ENCODE measurements at regions not wholly inside any gene's neighbourhood (a gene's known extent, or its start where the extent isn't known, plus 50 kb on each side); places are given as distances from the start of the nearest gene placed in this dataset.

- no peaks in the 10 kb centered on the region for H3K36me3 ChIP-seq
- H3K4me3 ChIP-seq: no peak overlapping the region
- H3K27me3 ChIP-seq (replicated peaks; ENCODE audit: insufficient read depth): no peaks in the 10 kb centered on the region
- 39% methylated on average over 5 of the region's 5 CpGs for WGBS
- H3K4me1 ChIP-seq (replicated peaks): no peaks in the 10 kb centered on the region
- no peaks in the 10 kb centered on the region for H3K9me3 ChIP-seq
- intact Hi-C loops (cut with DNase I): no loop called here
- no peak for TF ChIP-seq POLR2A (IDR thresholded peaks at IDR 0.05)
- no peak for TF ChIP-seq POLR2AphosphoS5 (IDR thresholded peaks at IDR 0.05)
- TF ChIP-seq CTCF (IDR thresholded peaks at IDR 0.05): no peak
- DNase-seq (ENCODE audit: low spot score): no peak
- H3K27ac ChIP-seq: no peak overlapping the region
Measured at GRCh38 chr11:121958971-121959325, 157.1 kb downstream of the BLID start.

- no peak for TF ChIP-seq CTCF (IDR thresholded peaks at IDR 0.05)
- no peak for TF ChIP-seq POLR2AphosphoS5 (IDR thresholded peaks at IDR 0.05)
- TF ChIP-seq POLR2A (IDR thresholded peaks at IDR 0.05): no peak
- Histone ChIP-seq H3K4me1 (replicated peaks) (no peaks in the 10 kb centered on the region), H3K9me3 (no peaks in the 10 kb centered on the region), H3K36me3 (no peaks in the 10 kb centered on the region), H3K27ac (no peak overlapping the region), H3K4me3 (no peak overlapping the region), H3K27me3 (replicated peaks; ENCODE audit: insufficient read depth) (no peaks in the 10 kb centered on the region)
- DNase-seq (ENCODE audit: low spot score): no peak
- WGBS: 61% methylated on average over 3 of the region's 3 CpGs
- intact Hi-C loops (cut with DNase I): no loop called here
Measured at GRCh38 chr11:121958323-121958970, 157.6 kb downstream of the BLID start.

- WGBS: 76% methylated on average over 2 of the region's 2 CpGs
- no peaks in the 10 kb centered on the region for H3K36me3 ChIP-seq
Measured at GRCh38 chr11:121953122-121953521, 162.9 kb downstream of the BLID start.

GRCh38 chr11:121950160-121950559 lies 165.9 kb downstream of the BLID start:
- no peak overlapping the region for H3K27ac ChIP-seq
- no peak overlapping the region for H3K4me3 ChIP-seq
- no peaks in the 10 kb centered on the region for H3K9me3 ChIP-seq
- no peak for DNase-seq (ENCODE audit: low spot score)
- H3K4me1 ChIP-seq (replicated peaks): no peaks in the 10 kb centered on the region
- no peaks in the 10 kb centered on the region for H3K36me3 ChIP-seq
- TF ChIP-seq POLR2AphosphoS5 (IDR thresholded peaks at IDR 0.05) (no peak), POLR2A (IDR thresholded peaks at IDR 0.05) (no peak), CTCF (IDR thresholded peaks at IDR 0.05) (no peak)
- WGBS: 92% methylated on average over 3 of the region's 3 CpGs
- H3K27me3 ChIP-seq (replicated peaks; ENCODE audit: insufficient read depth): no peaks in the 10 kb centered on the region
- intact Hi-C loops (cut with DNase I): no loop called here

More at GRCh38 chr11:121953122-121953521, 162.9 kb downstream of the BLID start:
- no peak for DNase-seq (ENCODE audit: low spot score)
- TF ChIP-seq CTCF (IDR thresholded peaks at IDR 0.05): no peak
- Histone ChIP-seq H3K27me3 (replicated peaks; ENCODE audit: insufficient read depth) (no peaks in the 10 kb centered on the region), H3K9me3 (no peaks in the 10 kb centered on the region), H3K27ac (no peak overlapping the region), H3K4me1 (replicated peaks) (no peaks in the 10 kb centered on the region), H3K4me3 (no peak overlapping the region)
- intact Hi-C loops (cut with DNase I): no loop called here

GRCh38 chr11:121946514-121946913 lies 169.5 kb downstream of the BLID start:
- intact Hi-C loops (cut with DNase I): no loop called here
- WGBS: 95% methylated on average over 3 of the region's 3 CpGs
- Histone ChIP-seq H3K9me3 (no peaks in the 10 kb centered on the region), H3K4me3 (no peak overlapping the region), H3K4me1 (replicated peaks) (no peaks in the 10 kb centered on the region), H3K27ac (no peak overlapping the region), H3K36me3 (no peaks in the 10 kb centered on the region), H3K27me3 (replicated peaks; ENCODE audit: insufficient read depth) (no peaks in the 10 kb centered on the region)
- TF ChIP-seq CTCF (IDR thresholded peaks at IDR 0.05) (no peak), POLR2AphosphoS5 (IDR thresholded peaks at IDR 0.05) (no peak), POLR2A (IDR thresholded peaks at IDR 0.05) (no peak)
- DNase-seq (ENCODE audit: low spot score): no peak
